HEK293 (cell line): ENCODE measurements at regions not wholly inside any gene's neighbourhood (a gene's known extent, or its start where the extent isn't known, plus 50 kb on each side); places are given as distances from the start of the nearest gene placed in this dataset.

Experiments used
- CTCF ChIA-PET: fragments of 350-600 bp; formaldehyde crosslinking; extraction: SDS; loops from one replicate; lab custom pipeline; 2021; ENCODE audit warnings: antibody characterized with exemption; lab: Yijun Ruan, JAX
- POLR2A ChIA-PET: fragments of 300-600 bp; formaldehyde crosslinking; extraction: SDS; loops from one replicate; lab custom pipeline; 2020; ENCODE audit warnings: antibody characterized with exemption, inconsistent platforms; lab: Yijun Ruan, JAX
- H3K27ac ChIP-seq: fragments of 200-500 bp; sonication (Bioruptor generic); 2 replicates; pipeline ENCODE4 v1.5.1; 2014; ENCODE audit warnings: low read depth, low read length, control low read depth, inconsistent platforms; ENCODE audit errors: extremely low read depth
- H3K36me3 ChIP-seq, 2 experiments: fragments of 200-500 bp in 1 of 2; sonication (Bioruptor generic) in 1 of 2; 1 replicate in 1 of 2; 2 replicates in 1 of 2; pipeline ENCODE4 v1.5.1; 2014 to 2017; ENCODE audit warnings: inconsistent platforms in 2 of 2, low read length in 2 of 2; ENCODE audit not compliant: control insufficient read depth in 2 of 2, insufficient read depth in 1 of 2
- H3K4me1 ChIP-seq: fragments of 200-500 bp; sonication (Bioruptor generic); 2 replicates; pipeline ENCODE4 v1.5.1; 2014; ENCODE audit warnings: mild to moderate bottlenecking, low read length, inconsistent platforms; ENCODE audit not compliant: control insufficient read depth, insufficient read depth
- H3K4me3 ChIP-seq: 2 replicates; pipeline ENCODE4 v1.5.1; 2011; ENCODE audit warnings: low read depth, mild to moderate bottlenecking, control low read depth, low read length, moderate library complexity
- H3K9me3 ChIP-seq: fragments of 200-500 bp; sonication (Bioruptor generic); 2 replicates; pipeline ENCODE4 v1.5.1; 2014; ENCODE audit warnings: low read depth, low read length, inconsistent platforms; ENCODE audit not compliant: control insufficient read depth, insufficient read depth
- PRDM2 ChIP-seq: fragments of 450-650 bp; formaldehyde crosslinking; IDR thresholded peaks from 2 replicates; pipeline ENCODE4 v1.5.1; 2016; ENCODE audit warnings: missing biosample characterization, missing genetic modification characterization, borderline replicate concordance
- TSHZ1 ChIP-seq: fragments of 450-650 bp; formaldehyde crosslinking; IDR thresholded peaks from 2 replicates; pipeline ENCODE4 v1.5.1; 2016; ENCODE audit warnings: missing biosample characterization, missing genetic modification characterization, borderline replicate concordance
- ZBTB1 ChIP-seq: fragments of 450-650 bp; formaldehyde crosslinking; IDR thresholded peaks from 2 replicates; pipeline ENCODE4 v1.5.1; 2016; ENCODE audit warnings: missing biosample characterization, missing genetic modification characterization
- ZBTB48 ChIP-seq: fragments of 450-650 bp; formaldehyde crosslinking; IDR thresholded peaks from 2 replicates; pipeline ENCODE4 v1.5.1; 2016; ENCODE audit warnings: missing biosample characterization, missing genetic modification characterization
- ZFHX2 ChIP-seq: fragments of 450-650 bp; formaldehyde crosslinking; conservative IDR thresholded peaks from 2 replicates; pipeline ENCODE4 v1.5.1; 2016; ENCODE audit warnings: missing biosample characterization, missing genetic modification characterization
- ZNF23 ChIP-seq: fragments of 450-650 bp; formaldehyde crosslinking; IDR thresholded peaks from 2 replicates; pipeline ENCODE4 v1.5.1; 2016; ENCODE audit warnings: missing biosample characterization, missing genetic modification characterization, borderline replicate concordance
- ZNF280D ChIP-seq: fragments of 450-650 bp; formaldehyde crosslinking; IDR thresholded peaks from 2 replicates; pipeline ENCODE4 v1.5.1; 2016; ENCODE audit warnings: missing biosample characterization, missing genetic modification characterization
- ZNF324 ChIP-seq: fragments of 450-650 bp; formaldehyde crosslinking; IDR thresholded peaks from 2 replicates; pipeline ENCODE4 v1.5.1; 2016; ENCODE audit warnings: missing biosample characterization, missing genetic modification characterization
- ZNF433 ChIP-seq: fragments of 450-650 bp; formaldehyde crosslinking; IDR thresholded peaks from 2 replicates; pipeline ENCODE4 v1.5.1; 2016; ENCODE audit warnings: missing biosample characterization, missing genetic modification characterization, low read depth
- ZNF488 ChIP-seq: fragments of 450-650 bp; formaldehyde crosslinking; IDR thresholded peaks from 2 replicates; pipeline ENCODE4 v1.5.1; 2016; ENCODE audit warnings: missing biosample characterization, missing genetic modification characterization
- ZNF521 ChIP-seq: fragments of 450-650 bp; formaldehyde crosslinking; IDR thresholded peaks from 2 replicates; pipeline ENCODE4 v1.5.1; 2017; ENCODE audit warnings: missing biosample characterization, mild to moderate bottlenecking, missing genetic modification characterization
- ZNF529 ChIP-seq: fragments of 450-650 bp; formaldehyde crosslinking; IDR thresholded peaks from 2 replicates; pipeline ENCODE4 v1.5.1; 2017; ENCODE audit warnings: missing genetic modification characterization, missing biosample characterization; ENCODE audit not compliant: insufficient replicate concordance
- ZNF530 ChIP-seq: fragments of 450-650 bp; formaldehyde crosslinking; IDR thresholded peaks from 2 replicates; pipeline ENCODE4 v1.5.1; 2016; ENCODE audit warnings: low read depth, missing biosample characterization, missing genetic modification characterization
- ZNF555 ChIP-seq: fragments of 450-650 bp; formaldehyde crosslinking; conservative IDR thresholded peaks from 2 replicates; pipeline ENCODE4 v1.5.1; 2017; ENCODE audit warnings: missing biosample characterization, mild to moderate bottlenecking, missing genetic modification characterization, inconsistent platforms
- ZNF624 ChIP-seq: fragments of 450-650 bp; formaldehyde crosslinking; IDR thresholded peaks from 2 replicates; pipeline ENCODE4 v1.5.1; 2017; ENCODE audit warnings: missing biosample characterization, missing genetic modification characterization
- ZNF660 ChIP-seq: fragments of 450-650 bp; IDR thresholded peaks from 2 replicates; pipeline ENCODE4 v1.5.1; 2018; ENCODE audit warnings: missing biosample characterization, mild to moderate bottlenecking, missing genetic modification characterization
- ZNF768 ChIP-seq: fragments of 450-650 bp; formaldehyde crosslinking; IDR thresholded peaks from 2 replicates; pipeline ENCODE4 v1.5.1; 2018; ENCODE audit warnings: missing biosample characterization, mild to moderate bottlenecking, missing genetic modification characterization
- ZSCAN30 ChIP-seq: fragments of 450-650 bp; IDR thresholded peaks from 2 replicates; pipeline ENCODE4 v1.5.1; 2018; ENCODE audit warnings: missing biosample characterization, mild to moderate bottlenecking, missing genetic modification characterization, moderate library complexity

GRCh38 chr11:42251984-42252383 lies 792.5 kb upstream of the LRRC4C start:
- ChIA-PET CTCF (no interaction called here), POLR2A (no interaction called here)
- no peaks in the 10 kb centered on the region for H3K4me1 ChIP-seq
- no peak overlapping the region for H3K4me3 ChIP-seq
- TF ChIP-seq ZNF324 = no peak
- H3K9me3 ChIP-seq = no peaks in the 10 kb centered on the region
- no peaks in the 10 kb centered on the region for H3K36me3 ChIP-seq
- H3K27ac ChIP-seq = no peak overlapping the region

GRCh38 chr11:42253156-42253555 lies 793.7 kb upstream of the LRRC4C start:
- Histone ChIP-seq H3K36me3 (no peaks in the 10 kb centered on the region), H3K4me1 (no peaks in the 10 kb centered on the region), H3K27ac (no peak overlapping the region), H3K4me3 (no peak overlapping the region), H3K9me3 (no peaks in the 10 kb centered on the region)
- ChIA-PET CTCF (interaction anchor here (0.6 kb wide), 1 partner anchor 9 kb away, joined by 6 read pairs; no protein-coding TSS in a partner anchor), POLR2A (no interaction called here)
- TF ChIP-seq ZNF529 (tag by site-specific recombination) (no peak), ZNF280D (tag by site-specific recombination) (no peak), ZNF660 (no peak), ZNF23 (tag by site-specific recombination) (no peak), ZSCAN30 (no peak), ZFHX2 (no peak), ZNF433 (tag by site-specific recombination) (no peak), ZBTB48 (tag by site-specific recombination) (no peak), ZNF624 (tag by site-specific recombination) (no peak), ZBTB1 (tag by site-specific recombination) (no peak), ZNF488 (tag by site-specific recombination) (no peak)
- TF ChIP-seq, all 188 proteins: peak for 0

- no peaks in the 10 kb centered on the region for H3K9me3 ChIP-seq
- H3K4me3 ChIP-seq = no peak overlapping the region
- POLR2A ChIA-PET = no interaction called here
- H3K36me3 ChIP-seq = no peaks in the 10 kb centered on the region
- H3K4me1 ChIP-seq = no peaks in the 10 kb centered on the region
- CTCF ChIA-PET = no interaction called here
- no peak overlapping the region for H3K27ac ChIP-seq
- no peak for TF ChIP-seq PRDM2 (tag by site-specific recombination)
- TF ChIP-seq ZNF521 (tag by site-specific recombination) = no peak
- no peak for TF ChIP-seq ZNF530 (tag by site-specific recombination)
- TF ChIP-seq TSHZ1 (tag by site-specific recombination) = no peak
- no peak for TF ChIP-seq ZNF768
- no peak for TF ChIP-seq ZNF555
Observed at GRCh38 chr11:42255906-42256305, 796.5 kb upstream of the LRRC4C start.
